Loucy (cell line): ENCODE measurements at regions not wholly inside any gene's neighbourhood (a gene's known extent, or its start where the extent isn't known, plus 50 kb on each side); places are given as distances from the start of the nearest gene placed in this dataset.

ENCODE experiments used
- H2AFZ ChIP-seq: fragments of 200-600 bp; sonication (generic); 2 replicates; pipeline ENCODE4 v1.6.0; 2016; ENCODE audit warnings: antibody characterized with exemption, mild to moderate bottlenecking, low read length, moderate library complexity
- H3F3A ChIP-seq: fragments of 200-600 bp; 2 replicates; pipeline ENCODE4 v1.6.0; 2016; ENCODE audit warnings: antibody characterized with exemption, low read depth, mild to moderate bottlenecking
- H3K27me3 ChIP-seq: fragments of 200-600 bp; sonication (generic); 2 replicates; pipeline ENCODE4 v1.6.1; 2014; ENCODE audit warnings: low read length, mild to moderate bottlenecking; ENCODE audit not compliant: insufficient read depth, poor library complexity, severe bottlenecking
- H3K36me3 ChIP-seq: fragments of 200-600 bp; sonication (generic); 2 replicates; pipeline ENCODE4 v1.6.1; 2016; ENCODE audit warnings: low read length; ENCODE audit not compliant: insufficient read depth
- H3K4me1 ChIP-seq: fragments of 200-600 bp; sonication (generic); 2 replicates; pipeline ENCODE4 v1.5.1; 2014; ENCODE audit warnings: low read length, mild to moderate bottlenecking; ENCODE audit not compliant: insufficient read depth, poor library complexity, severe bottlenecking
- H3K4me2 ChIP-seq: fragments of 200-600 bp; sonication (generic); 2 replicates; pipeline ENCODE4 v1.6.0; 2014; ENCODE audit warnings: antibody characterized with exemption, low read length, low read depth, mild to moderate bottlenecking; ENCODE audit not compliant: poor library complexity, severe bottlenecking
- H3K4me3 ChIP-seq: fragments of 200-600 bp; sonication (generic); 2 replicates; pipeline ENCODE4 v1.5.1; 2014; ENCODE audit warnings: low read length, mild to moderate bottlenecking, mixed read lengths; ENCODE audit not compliant: poor library complexity, severe bottlenecking
- H3K79me2 ChIP-seq: fragments of 200-600 bp; sonication (generic); 2 replicates; pipeline ENCODE4 v1.6.1; 2014; ENCODE audit warnings: low read length; ENCODE audit not compliant: insufficient read depth
- H3K9ac ChIP-seq: fragments of 200-600 bp; sonication (generic); 2 replicates; pipeline ENCODE4 v1.6.0; 2014; ENCODE audit warnings: mild to moderate bottlenecking, low read depth, low read length, moderate library complexity; ENCODE audit not compliant: poor library complexity, severe bottlenecking
- H3K9me2 ChIP-seq: fragments of 200-600 bp; sonication (generic); replicated peaks from 2 replicates; pipeline ENCODE4 v1.6.1; 2016; ENCODE audit warnings: low read depth, low read length, mixed read lengths
- H3K9me3 ChIP-seq: fragments of 200-600 bp; sonication (generic); 2 replicates; pipeline ENCODE4 v1.6.1; 2014; ENCODE audit warnings: mild to moderate bottlenecking, antibody characterized with exemption, low read length, low read depth; ENCODE audit not compliant: insufficient read depth
- H4K20me1 ChIP-seq: fragments of 200-600 bp; sonication (generic); 2 replicates; pipeline ENCODE4 v1.6.0; 2014; ENCODE audit warnings: antibody characterized with exemption, low read length, mild to moderate bottlenecking; ENCODE audit not compliant: insufficient read depth, poor library complexity, severe bottlenecking
- CTCF ChIP-seq: fragments of 200-600 bp; sonication (generic); conservative IDR thresholded peaks from 2 replicates; pipeline ENCODE4 v1.5.1; 2014; ENCODE audit warnings: mild to moderate bottlenecking, antibody characterized with exemption, low read length
- EZH2phosphoT487 ChIP-seq: fragments of 200-600 bp; IDR thresholded peaks from 2 replicates; pipeline ENCODE4 v1.6.1; 2018; ENCODE audit warnings: antibody characterized with exemption, mild to moderate bottlenecking, moderate library complexity, borderline replicate concordance

GRCh38 chr6:114537977-114538376, 195.2 kb upstream of the HS3ST5 start:
- Histone ChIP-seq H4K20me1 (no peaks in the 10 kb centered on the region), H3K4me1 (no peaks in the 10 kb centered on the region), H3K4me2 (no peak overlapping the region), H3K9ac (no peak overlapping the region), H3K4me3 (no peak overlapping the region), H3F3A (no peaks in the 10 kb centered on the region), H3K79me2 (no peaks in the 10 kb centered on the region), H3K27me3 (no peaks in the 10 kb centered on the region), H2AFZ (no peak overlapping the region), H3K9me2 (no peaks in the 10 kb centered on the region), H3K36me3 (no peaks in the 10 kb centered on the region), H3K9me3 (no peaks in the 10 kb centered on the region)
- TF ChIP-seq EZH2phosphoT487, result no peak
- TF ChIP-seq CTCF, result no peak

GRCh38 chr6:114534813-114535212, 192.0 kb upstream of the HS3ST5 start:
- Histone ChIP-seq H3K27me3 (no peaks in the 10 kb centered on the region), H3K9me2 (no peaks in the 10 kb centered on the region), H3K79me2 (no peaks in the 10 kb centered on the region), H3K4me3 (no peak overlapping the region), H3F3A (no peaks in the 10 kb centered on the region), H4K20me1 (no peaks in the 10 kb centered on the region), H3K4me2 (no peak overlapping the region), H2AFZ (no peak overlapping the region), H3K9ac (no peak overlapping the region), H3K4me1 (no peaks in the 10 kb centered on the region), H3K36me3 (no peaks in the 10 kb centered on the region), H3K9me3 (0 out of 2 replicates have a peak, but pooled peaks cover under 1% of the 10 kb centered on the region)
- TF ChIP-seq EZH2phosphoT487 (no peak), CTCF (no peak)

DNA sequence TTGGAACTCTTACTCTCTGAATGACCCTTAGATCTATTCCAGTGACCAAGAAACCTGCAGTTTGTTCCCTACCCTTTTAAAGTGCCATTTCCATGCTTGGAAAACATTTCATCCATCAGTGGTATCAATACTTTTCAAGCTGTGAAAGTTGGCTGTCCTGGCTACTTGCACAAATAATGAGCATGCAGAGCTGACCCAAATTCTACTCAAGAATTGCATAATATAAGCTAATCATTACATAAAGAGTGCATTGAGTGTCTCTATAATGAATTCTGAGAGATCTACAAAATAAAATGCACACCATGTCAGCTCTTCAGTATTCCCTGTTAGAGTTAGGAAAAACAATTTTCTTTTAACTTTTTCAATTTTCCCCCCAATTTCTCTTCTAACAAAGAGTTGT, 181.3 kb upstream of the HS3ST5 start:
- H3K9ac ChIP-seq, result no peak overlapping the region
- no peak overlapping the region for H3K4me3 ChIP-seq
- H3F3A ChIP-seq, result no peaks in the 10 kb centered on the region
- H2AFZ ChIP-seq, result no peak overlapping the region
- H3K9me3 ChIP-seq, result no peaks in the 10 kb centered on the region
- H3K27me3 ChIP-seq, result no peaks in the 10 kb centered on the region
- no peaks in the 10 kb centered on the region for H3K36me3 ChIP-seq
- TF ChIP-seq CTCF, result no peak
- TF ChIP-seq EZH2phosphoT487, result no peak
- no peaks in the 10 kb centered on the region for H3K4me1 ChIP-seq
- no peaks in the 10 kb centered on the region for H4K20me1 ChIP-seq
- no peaks in the 10 kb centered on the region for H3K79me2 ChIP-seq
- H3K9me2 ChIP-seq, result no peaks in the 10 kb centered on the region
- no peak overlapping the region for H3K4me2 ChIP-seq
